ENCODE measurements at regions not wholly inside any gene's neighbourhood (a gene's known extent, or its start where the extent isn't known, plus 50 kb on each side); places are given as distances from the start of the nearest gene placed in this dataset.
"Not testable (repeated sequence)": the region's sequence is repeated elsewhere in the genome, so short reads cannot be mapped to it uniquely, and the experiment has no call there.

GRCh38 chr20:48371211-48371610 lies 456.6 kb downstream of the PREX1 start:
- TF ChIP-seq, protein P1, sequence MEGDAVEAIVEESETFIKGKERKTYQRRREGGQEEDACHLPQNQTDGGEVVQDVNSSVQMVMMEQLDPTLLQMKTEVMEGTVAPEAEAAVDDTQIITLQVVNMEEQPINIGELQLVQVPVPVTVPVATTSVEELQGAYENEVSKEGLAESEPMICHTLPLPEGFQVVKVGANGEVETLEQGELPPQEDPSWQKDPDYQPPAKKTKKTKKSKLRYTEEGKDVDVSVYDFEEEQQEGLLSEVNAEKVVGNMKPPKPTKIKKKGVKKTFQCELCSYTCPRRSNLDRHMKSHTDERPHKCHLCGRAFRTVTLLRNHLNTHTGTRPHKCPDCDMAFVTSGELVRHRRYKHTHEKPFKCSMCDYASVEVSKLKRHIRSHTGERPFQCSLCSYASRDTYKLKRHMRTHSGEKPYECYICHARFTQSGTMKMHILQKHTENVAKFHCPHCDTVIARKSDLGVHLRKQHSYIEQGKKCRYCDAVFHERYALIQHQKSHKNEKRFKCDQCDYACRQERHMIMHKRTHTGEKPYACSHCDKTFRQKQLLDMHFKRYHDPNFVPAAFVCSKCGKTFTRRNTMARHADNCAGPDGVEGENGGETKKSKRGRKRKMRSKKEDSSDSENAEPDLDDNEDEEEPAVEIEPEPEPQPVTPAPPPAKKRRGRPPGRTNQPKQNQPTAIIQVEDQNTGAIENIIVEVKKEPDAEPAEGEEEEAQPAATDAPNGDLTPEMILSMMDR (IDR thresholded peaks at IDR 0.05; ENCODE audit: extremely low read depth, low read depth, low read length), result no peak
- H3K79me2 ChIP-seq (ENCODE audit: insufficient read depth, low read length), result no peaks in the 10 kb centered on the region
- no peaks in the 10 kb centered on the region for H4K20me1 ChIP-seq (ENCODE audit: insufficient read depth, low read length)
- no peaks in the 10 kb centered on the region for H3K36me3 ChIP-seq (ENCODE audit: insufficient read depth, low read length)
- DNase-seq (ENCODE audit: insufficient read length, low spot score, missing footprints), result no peak
- no peaks in the 10 kb centered on the region for H3K4me1 ChIP-seq (ENCODE audit: insufficient read depth, low read length)
- no peaks in the 10 kb centered on the region for H3K9me3 ChIP-seq (ENCODE audit: low read depth, low read length)
- H2AFZ ChIP-seq (ENCODE audit: low read length), result no peak overlapping the region
- peaks cover 10% of the 10 kb centered on the region for H3K27me3 ChIP-seq (ENCODE audit: insufficient read depth, low read length)
- H3K4me3 ChIP-seq (ENCODE audit: insufficient read depth, low read length), result no peak overlapping the region
- H3K27ac ChIP-seq (ENCODE audit: low read depth, low read length), result no peak overlapping the region
- H3K4me2 ChIP-seq (ENCODE audit: insufficient read depth, low read length), result no peak overlapping the region

DNA sequence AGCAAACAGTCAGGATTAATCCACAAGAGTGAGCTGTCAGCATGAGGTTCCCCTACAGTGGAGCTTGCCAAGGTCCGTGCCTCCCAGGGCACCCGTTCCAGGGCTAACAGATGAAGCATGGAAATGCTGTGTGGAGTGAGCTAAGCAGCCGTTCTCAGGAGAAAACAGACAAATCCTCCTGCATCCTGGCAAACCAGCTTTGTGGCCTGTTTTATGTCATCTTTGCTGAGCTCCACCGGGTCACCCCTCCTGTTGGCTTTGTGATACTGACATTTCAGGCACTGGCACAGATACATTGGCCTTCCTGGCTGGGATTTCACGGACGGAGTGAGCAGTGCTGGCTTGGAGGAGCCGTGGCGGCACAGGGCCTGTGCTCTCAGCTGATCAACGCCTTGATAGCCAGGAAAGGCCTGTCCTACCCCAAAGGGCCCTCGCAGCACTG lies 459.2 kb downstream of the PREX1 start:
- not testable (repeated sequence) for H3K27ac ChIP-seq (ENCODE audit: low read depth, low read length); H3K4me1 ChIP-seq (ENCODE audit: insufficient read depth, low read length); H3K79me2 ChIP-seq (ENCODE audit: insufficient read depth, low read length); H3K36me3 ChIP-seq (ENCODE audit: insufficient read depth, low read length); H3K27me3 ChIP-seq (ENCODE audit: insufficient read depth, low read length); H4K20me1 ChIP-seq (ENCODE audit: insufficient read depth, low read length); DNase-seq (ENCODE audit: insufficient read length, low spot score, missing footprints); H3K4me2 ChIP-seq (ENCODE audit: insufficient read depth, low read length); H3K9me3 ChIP-seq (ENCODE audit: low read depth, low read length); H2AFZ ChIP-seq (ENCODE audit: low read length); H3K4me3 ChIP-seq (ENCODE audit: insufficient read depth, low read length)

- H3K4me3 ChIP-seq (ENCODE audit: insufficient read depth, low read length); H3K9me3 ChIP-seq (ENCODE audit: low read depth, low read length); DNase-seq (ENCODE audit: insufficient read length, low spot score, missing footprints); H2AFZ ChIP-seq (ENCODE audit: low read length); H4K20me1 ChIP-seq (ENCODE audit: insufficient read depth, low read length); H3K4me2 ChIP-seq (ENCODE audit: insufficient read depth, low read length); H3K79me2 ChIP-seq (ENCODE audit: insufficient read depth, low read length); H3K27ac ChIP-seq (ENCODE audit: low read depth, low read length); H3K4me1 ChIP-seq (ENCODE audit: insufficient read depth, low read length); H3K36me3 ChIP-seq (ENCODE audit: insufficient read depth, low read length); H3K27me3 ChIP-seq (ENCODE audit: insufficient read depth, low read length): not testable (repeated sequence)
Observed at GRCh38 chr20:48367541-48368358, 460.0 kb downstream of the PREX1 start.

- Histone ChIP-seq H3K27me3 (ENCODE audit: insufficient read depth, low read length) (peaks cover 5% of the 10 kb centered on the region), H3K79me2 (ENCODE audit: insufficient read depth, low read length) (no peaks in the 10 kb centered on the region), H3K9me3 (ENCODE audit: low read depth, low read length) (no peaks in the 10 kb centered on the region), H2AFZ (ENCODE audit: low read length) (no peak overlapping the region), H3K27ac (ENCODE audit: low read depth, low read length) (no peak overlapping the region), H4K20me1 (ENCODE audit: insufficient read depth, low read length) (no peaks in the 10 kb centered on the region), H3K4me2 (ENCODE audit: insufficient read depth, low read length) (no peak overlapping the region), H3K4me3 (ENCODE audit: insufficient read depth, low read length) (no peak overlapping the region), H3K36me3 (ENCODE audit: insufficient read depth, low read length) (no peaks in the 10 kb centered on the region), H3K4me1 (ENCODE audit: insufficient read depth, low read length) (no peaks in the 10 kb centered on the region)
- no peak for DNase-seq (ENCODE audit: insufficient read length, low spot score, missing footprints)
- TF ChIP-seq, protein P1 (IDR thresholded peaks at IDR 0.05; ENCODE audit: extremely low read depth, low read depth, low read length), result no peak
Observed at GRCh38 chr20:48366230-48366629, 461.6 kb downstream of the PREX1 start.

All from osteoblast (primary cell).